Progenitor cell of endocrine pancreas (in vitro differentiated cells): ENCODE measurements at regions not wholly inside any gene's neighbourhood (a gene's known extent, or its start where the extent isn't known, plus 50 kb on each side); places are given as distances from the start of the nearest gene placed in this dataset.

Source experiments
- DNase-seq: peaks from one replicate; pipeline ENCODE4 v3.0.0; 2021; ENCODE audit warnings: low spot score; ENCODE audit not compliant: unreplicated experiment
- H3K27ac Mint-ChIP-seq: 2 replicates; pipeline ENCODE4 v1.8.0; 2021; ENCODE audit warnings: mild to moderate bottlenecking, moderate library complexity, mixed read lengths
- H3K27me3 Mint-ChIP-seq: 2 replicates; pipeline ENCODE4 v1.8.0; 2021; ENCODE audit warnings: mixed read lengths
- H3K36me3 Mint-ChIP-seq: 2 replicates; pipeline ENCODE4 v1.8.0; 2022; ENCODE audit warnings: mixed read lengths; ENCODE audit not compliant: insufficient read depth
- H3K4me1 Mint-ChIP-seq: 2 replicates; pipeline ENCODE4 v1.8.0; 2021; ENCODE audit warnings: low read depth, mixed read lengths
- H3K4me3 Mint-ChIP-seq: 2 replicates; pipeline ENCODE4 v1.8.0; 2021; ENCODE audit warnings: low read depth, mild to moderate bottlenecking, moderate library complexity, mixed read lengths
- H3K9me3 Mint-ChIP-seq: 2 replicates; pipeline ENCODE4 v1.8.0; 2021; ENCODE audit warnings: low read depth, mixed read lengths
- TF ChIP-seq, protein P1 (sequence below): fragments of 200-600 bp; sonication (generic); IDR thresholded peaks from one replicate; pipeline ENCODE4 v1.5.0; 2021; ENCODE audit warnings: antibody characterized with exemption, mild to moderate bottlenecking; ENCODE audit not compliant: unreplicated experiment

DNA sequence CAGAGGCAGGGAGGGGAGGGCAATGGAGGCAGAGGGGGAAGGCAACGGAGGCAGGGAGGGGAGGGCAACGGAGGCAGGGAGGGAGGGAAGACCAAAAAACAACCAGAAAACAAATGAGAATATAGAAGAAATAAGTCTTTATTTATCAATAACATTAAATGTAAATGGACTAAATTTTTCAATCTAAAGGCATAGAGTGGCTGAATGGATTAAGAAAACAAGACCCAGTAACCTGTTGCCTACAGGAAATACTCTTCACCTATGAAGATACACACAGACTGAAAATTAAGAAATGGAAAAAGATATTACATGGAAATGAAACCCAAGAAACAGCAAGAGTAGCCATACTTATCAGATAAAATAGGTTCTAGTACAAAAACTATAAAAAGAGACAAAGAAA lies 536.3 kb downstream of the TBC1D4 start:
- H3K4me1 Mint-ChIP-seq: no peaks in the 10 kb centered on the region
- no peak overlapping the region for H3K4me3 Mint-ChIP-seq
- no peak for DNase-seq
- H3K27ac Mint-ChIP-seq: no peak overlapping the region
- H3K9me3 Mint-ChIP-seq: peaks cover 43% of the 10 kb centered on the region
- TF ChIP-seq, protein P1, sequence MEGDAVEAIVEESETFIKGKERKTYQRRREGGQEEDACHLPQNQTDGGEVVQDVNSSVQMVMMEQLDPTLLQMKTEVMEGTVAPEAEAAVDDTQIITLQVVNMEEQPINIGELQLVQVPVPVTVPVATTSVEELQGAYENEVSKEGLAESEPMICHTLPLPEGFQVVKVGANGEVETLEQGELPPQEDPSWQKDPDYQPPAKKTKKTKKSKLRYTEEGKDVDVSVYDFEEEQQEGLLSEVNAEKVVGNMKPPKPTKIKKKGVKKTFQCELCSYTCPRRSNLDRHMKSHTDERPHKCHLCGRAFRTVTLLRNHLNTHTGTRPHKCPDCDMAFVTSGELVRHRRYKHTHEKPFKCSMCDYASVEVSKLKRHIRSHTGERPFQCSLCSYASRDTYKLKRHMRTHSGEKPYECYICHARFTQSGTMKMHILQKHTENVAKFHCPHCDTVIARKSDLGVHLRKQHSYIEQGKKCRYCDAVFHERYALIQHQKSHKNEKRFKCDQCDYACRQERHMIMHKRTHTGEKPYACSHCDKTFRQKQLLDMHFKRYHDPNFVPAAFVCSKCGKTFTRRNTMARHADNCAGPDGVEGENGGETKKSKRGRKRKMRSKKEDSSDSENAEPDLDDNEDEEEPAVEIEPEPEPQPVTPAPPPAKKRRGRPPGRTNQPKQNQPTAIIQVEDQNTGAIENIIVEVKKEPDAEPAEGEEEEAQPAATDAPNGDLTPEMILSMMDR: no peak
- peaks cover 2% of the 10 kb centered on the region for H3K36me3 Mint-ChIP-seq
- H3K27me3 Mint-ChIP-seq: no peaks in the 10 kb centered on the region

DNA sequence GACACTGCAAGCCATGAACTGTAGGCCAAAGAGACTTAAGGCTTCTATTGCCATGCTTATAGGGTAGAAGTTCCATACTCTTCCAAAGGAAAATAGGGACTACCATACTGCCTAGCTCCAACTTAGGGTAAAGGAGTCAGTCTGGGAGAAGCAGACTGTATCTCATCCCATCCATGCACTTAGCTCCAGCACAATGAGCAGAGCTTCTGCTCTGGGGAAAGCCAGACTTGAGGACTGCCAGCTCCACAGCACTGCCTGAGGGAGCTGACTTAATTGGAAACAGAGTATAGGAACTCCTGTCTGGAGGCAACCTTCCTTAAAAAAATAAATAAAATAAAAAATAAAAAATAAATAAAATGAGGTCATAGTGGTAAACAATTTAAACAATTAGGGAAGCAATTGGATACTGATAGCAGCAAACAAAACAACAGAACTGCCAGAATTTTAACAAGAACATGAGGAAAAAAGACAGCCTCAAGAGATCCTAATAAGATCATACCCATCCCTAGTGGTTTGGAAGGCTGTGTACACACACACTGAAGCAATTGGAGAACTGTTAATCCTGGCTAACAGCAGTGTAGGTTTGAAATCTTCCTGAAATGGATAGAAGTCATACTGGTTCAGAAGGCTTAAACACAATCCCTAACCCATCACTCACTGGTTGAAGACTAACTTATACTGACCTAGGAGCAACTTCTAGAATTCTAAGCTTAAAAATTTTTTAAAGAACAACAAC lies 550.1 kb downstream of the TBC1D4 start:
- no peaks in the 10 kb centered on the region for H3K36me3 Mint-ChIP-seq
- TF ChIP-seq, protein P1: no peak
- H3K4me1 Mint-ChIP-seq: no peaks in the 10 kb centered on the region
- no peak for DNase-seq
- H3K9me3 Mint-ChIP-seq: peaks cover 6% of the 10 kb centered on the region
- no peak overlapping the region for H3K4me3 Mint-ChIP-seq
- H3K27me3 Mint-ChIP-seq: no peaks in the 10 kb centered on the region
- H3K27ac Mint-ChIP-seq: no peak overlapping the region

DNA sequence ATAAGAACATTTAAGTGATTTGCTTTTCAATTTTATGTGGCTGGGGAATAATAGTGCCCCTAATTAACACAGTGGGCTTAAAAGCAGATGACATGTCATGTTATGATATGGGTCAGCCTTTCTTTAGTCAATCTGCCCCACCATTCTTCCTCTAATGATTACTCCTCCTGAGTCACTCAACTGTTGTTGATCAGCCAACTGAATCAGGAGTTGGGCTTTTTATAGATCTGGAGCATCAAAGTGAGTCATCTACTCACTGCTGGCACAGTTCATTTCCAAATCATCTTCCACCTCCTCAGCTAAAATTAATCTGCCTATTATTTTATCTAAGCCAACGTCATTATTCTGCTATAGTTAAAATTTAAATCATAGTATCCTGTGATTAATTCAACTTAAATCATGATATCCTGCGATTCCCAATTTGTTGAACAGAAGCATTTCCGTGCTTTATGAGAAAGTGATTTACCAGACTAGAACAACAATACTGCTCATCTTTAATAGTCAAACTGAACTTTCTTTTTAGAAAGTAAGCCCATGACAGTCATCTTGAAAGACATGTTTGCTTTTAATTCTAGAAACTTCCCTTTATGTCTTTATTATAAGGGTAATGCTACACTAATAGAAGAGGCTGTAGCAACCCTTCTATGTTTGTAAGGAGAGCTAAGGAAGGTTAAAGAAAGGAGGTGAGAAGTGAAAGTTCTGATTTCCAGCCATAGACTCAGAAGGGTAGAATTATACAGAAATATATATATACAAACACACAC lies 551.4 kb downstream of the TBC1D4 start:
- Mint-ChIP-seq H3K27ac (no peak overlapping the region), H3K9me3 (peaks cover under 1% of the 10 kb centered on the region), H3K4me1 (no peaks in the 10 kb centered on the region), H3K4me3 (no peak overlapping the region), H3K36me3 (no peaks in the 10 kb centered on the region), H3K27me3 (no peaks in the 10 kb centered on the region)
- DNase-seq: no peak
- TF ChIP-seq, protein P1: no peak

DNA sequence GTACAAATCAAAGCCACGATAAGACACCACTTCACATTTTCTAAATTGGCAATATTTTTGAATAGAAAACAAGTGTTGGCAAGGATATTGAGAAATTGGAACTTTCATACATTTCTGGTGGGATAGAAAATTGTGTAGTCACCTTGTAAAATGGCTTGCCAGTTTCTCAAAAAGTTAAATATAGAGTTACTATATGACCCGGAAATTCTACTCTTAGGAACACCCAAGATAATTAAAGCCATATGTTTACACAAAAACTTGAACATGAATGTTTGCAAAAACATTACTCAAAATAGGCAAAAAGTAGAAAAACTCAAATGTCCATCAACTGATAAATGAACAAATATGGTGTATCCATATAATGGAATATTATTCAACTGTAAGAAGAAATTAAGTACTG lies 552.5 kb downstream of the TBC1D4 start:
- Mint-ChIP-seq H3K27ac (no peak overlapping the region), H3K4me1 (no peaks in the 10 kb centered on the region), H3K9me3 (no peaks in the 10 kb centered on the region), H3K36me3 (no peaks in the 10 kb centered on the region), H3K4me3 (no peak overlapping the region), H3K27me3 (no peaks in the 10 kb centered on the region)
- TF ChIP-seq, protein P1: no peak
- no peak for DNase-seq

DNA sequence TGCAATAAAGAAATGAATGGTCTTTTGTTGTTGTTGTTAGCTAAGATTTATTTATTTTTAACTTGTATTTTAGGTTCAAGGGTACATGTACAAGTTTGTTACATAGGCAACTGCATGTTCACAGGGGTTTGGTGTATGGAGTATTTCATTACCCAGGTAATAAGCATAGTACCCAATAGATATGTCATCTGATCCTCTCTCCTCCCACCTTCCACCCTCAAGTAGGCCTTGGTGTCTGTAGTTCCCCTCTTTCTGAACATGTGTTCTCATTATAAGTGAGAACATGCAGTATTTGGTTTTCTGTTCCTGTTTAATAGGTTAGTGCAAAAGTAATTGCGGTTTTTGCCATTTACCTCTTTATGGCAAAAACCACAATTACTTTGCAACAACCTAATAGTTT lies 554.1 kb downstream of the TBC1D4 start:
- Mint-ChIP-seq H3K9me3 (peaks cover 4% of the 10 kb centered on the region), H3K4me3 (no peak overlapping the region), H3K36me3 (no peaks in the 10 kb centered on the region), H3K27ac (no peak overlapping the region), H3K27me3 (no peaks in the 10 kb centered on the region), H3K4me1 (no peaks in the 10 kb centered on the region)
- TF ChIP-seq, protein P1: no peak
- no peak for DNase-seq
